EL (cell line): ENCODE measurements at regions not wholly inside any gene's neighbourhood (a gene's known extent, or its start where the extent isn't known, plus 50 kb on each side); places are given as distances from the start of the nearest gene placed in this dataset.
"Not testable (repeated sequence)": the region's sequence is repeated elsewhere in the genome, so short reads cannot be mapped to it uniquely, and the experiment has no call there.

Source experiments
- DNase-seq: peaks from one replicate; pipeline ENCODE4 v3.0.0-alpha.2; 2016

GRCh38 chr2:40955635-40956034 is 503.7 kb upstream of the SLC8A1 start:
- DNase-seq = no peak

- DNase-seq = peak; percentile 58
Observed at GRCh38 chr2:40957508-40957907, 505.6 kb upstream of the SLC8A1 start.

GRCh38 chr2:40962026-40962425 is 510.1 kb upstream of the SLC8A1 start:
- DNase-seq = peak; percentile 2

- DNase-seq = no peak
Observed at GRCh38 chr2:40964509-40965250, 512.8 kb upstream of the SLC8A1 start.

- DNase-seq = no peak
Observed at GRCh38 chr2:40967451-40967850, 515.6 kb upstream of the SLC8A1 start.

GRCh38 chr2:40975151-40975550 is 523.3 kb upstream of the SLC8A1 start:
- no peak for DNase-seq

GRCh38 chr2:40997362-40997761 is 545.5 kb upstream of the SLC8A1 start:
- no peak for DNase-seq

GRCh38 chr2:41000374-41000773 is 548.5 kb upstream of the SLC8A1 start:
- DNase-seq = no peak

- no peak for DNase-seq
Observed at GRCh38 chr2:41000906-41001305, 549.0 kb upstream of the SLC8A1 start.

- no peak for DNase-seq
Observed at GRCh38 chr2:41004700-41005099, 552.8 kb upstream of the SLC8A1 start.

- no peak for DNase-seq
Observed at GRCh38 chr2:41020358-41020757, 568.5 kb upstream of the SLC8A1 start.

- DNase-seq = no peak
Observed at GRCh38 chr2:41024816-41025215, 572.9 kb upstream of the SLC8A1 start.

GRCh38 chr2:41026613-41027012 is 574.7 kb upstream of the SLC8A1 start:
- no peak for DNase-seq

- no peak for DNase-seq
Observed at GRCh38 chr2:41027095-41027494, 575.2 kb upstream of the SLC8A1 start.

- no peak for DNase-seq
Observed at GRCh38 chr2:41031282-41031681, 579.4 kb upstream of the SLC8A1 start.

GRCh38 chr2:41032715-41033114 is 580.8 kb upstream of the SLC8A1 start:
- DNase-seq = no peak

GRCh38 chr2:41033127-41033526 is 581.2 kb upstream of the SLC8A1 start:
- no peak for DNase-seq

GRCh38 chr2:41038408-41038807 is 586.5 kb upstream of the SLC8A1 start:
- DNase-seq = peak; percentile 54

GRCh38 chr2:41039750-41040149 is 587.9 kb upstream of the SLC8A1 start:
- not testable (repeated sequence) for DNase-seq

GRCh38 chr2:41040782-41041520 is 589.1 kb upstream of the SLC8A1 start:
- no peak for DNase-seq

- no peak for DNase-seq
Observed at GRCh38 chr2:41042343-41042742, 590.5 kb upstream of the SLC8A1 start.

- peak; percentile 18 for DNase-seq
Observed at GRCh38 chr2:41061356-41061755, 609.5 kb upstream of the SLC8A1 start.

- no peak for DNase-seq
Observed at GRCh38 chr2:41062336-41062735, 610.4 kb upstream of the SLC8A1 start.

- no peak for DNase-seq
Observed at GRCh38 chr2:41066168-41066567, 614.3 kb upstream of the SLC8A1 start.

- no peak for DNase-seq
Observed at GRCh38 chr2:41068740-41069139, 616.9 kb upstream of the SLC8A1 start.
